ENCODE measurements at regions not wholly inside any gene's neighbourhood (a gene's known extent, or its start where the extent isn't known, plus 50 kb on each side); places are given as distances from the start of the nearest gene placed in this dataset.

GRCh38 chr9:89911721-89912604 lies 307.2 kb downstream of the GADD45G start:
- DNase-seq (ENCODE audit: low read depth), result no peak

- no peak for DNase-seq (ENCODE audit: low read depth)
Observed at GRCh38 chr9:89912605-89912953, 307.8 kb downstream of the GADD45G start.

- no peak for DNase-seq (ENCODE audit: low read depth)
Observed at GRCh38 chr9:89915187-89915586, 310.4 kb downstream of the GADD45G start.

GRCh38 chr9:89916001-89916597 lies 311.3 kb downstream of the GADD45G start:
- no peak for DNase-seq (ENCODE audit: low read depth)

GRCh38 chr9:89917861-89918260 lies 313.0 kb downstream of the GADD45G start:
- no peak for DNase-seq (ENCODE audit: low read depth)

GRCh38 chr9:89919171-89919681 lies 314.4 kb downstream of the GADD45G start:
- no peak for DNase-seq (ENCODE audit: low read depth)

- no peak for DNase-seq (ENCODE audit: low read depth)
Observed at GRCh38 chr9:89920131-89920530, 315.3 kb downstream of the GADD45G start.

GRCh38 chr9:89920951-89921350 lies 316.1 kb downstream of the GADD45G start:
- DNase-seq (ENCODE audit: low read depth), result no peak

- DNase-seq (ENCODE audit: low read depth), result no peak
Observed at GRCh38 chr9:89922099-89922498, 317.3 kb downstream of the GADD45G start.

- DNase-seq (ENCODE audit: low read depth), result no peak
Observed at GRCh38 chr9:89923174-89923573, 318.4 kb downstream of the GADD45G start.

- DNase-seq (ENCODE audit: low read depth), result no peak
Observed at GRCh38 chr9:89923961-89924504, 319.2 kb downstream of the GADD45G start.

- DNase-seq (ENCODE audit: low read depth), result no peak
Observed at GRCh38 chr9:89924611-89925010, 319.8 kb downstream of the GADD45G start.

- no peak for DNase-seq (ENCODE audit: low read depth)
Observed at GRCh38 chr9:89926167-89926566, 321.4 kb downstream of the GADD45G start.

GRCh38 chr9:89926691-89927220 lies 321.9 kb downstream of the GADD45G start:
- DNase-seq (ENCODE audit: low read depth), result no peak

GRCh38 chr9:89928106-89928505 lies 323.3 kb downstream of the GADD45G start:
- DNase-seq (ENCODE audit: low read depth), result no peak

- no peak for DNase-seq (ENCODE audit: low read depth)
Observed at GRCh38 chr9:89928521-89929275, 323.9 kb downstream of the GADD45G start.

GRCh38 chr9:89929315-89929672 lies 324.5 kb downstream of the GADD45G start:
- DNase-seq (ENCODE audit: low read depth), result no peak

GRCh38 chr9:89929673-89930480 lies 325.1 kb downstream of the GADD45G start:
- DNase-seq (ENCODE audit: low read depth), result no peak

- DNase-seq (ENCODE audit: low read depth), result no peak
Observed at GRCh38 chr9:89933578-89933977, 328.8 kb downstream of the GADD45G start.

- DNase-seq (ENCODE audit: low read depth), result no peak
Observed at GRCh38 chr9:89935115-89935514, 330.3 kb downstream of the GADD45G start.

GRCh38 chr9:89935801-89936200 lies 331.0 kb downstream of the GADD45G start:
- DNase-seq (ENCODE audit: low read depth), result no peak
